ENCODE measurements at regions not wholly inside any gene's neighbourhood (a gene's known extent, or its start where the extent isn't known, plus 50 kb on each side); places are given as distances from the start of the nearest gene placed in this dataset.
A peak's percentile ranks its signal among the peaks of the same experiment; 100 is the strongest.

DNA sequence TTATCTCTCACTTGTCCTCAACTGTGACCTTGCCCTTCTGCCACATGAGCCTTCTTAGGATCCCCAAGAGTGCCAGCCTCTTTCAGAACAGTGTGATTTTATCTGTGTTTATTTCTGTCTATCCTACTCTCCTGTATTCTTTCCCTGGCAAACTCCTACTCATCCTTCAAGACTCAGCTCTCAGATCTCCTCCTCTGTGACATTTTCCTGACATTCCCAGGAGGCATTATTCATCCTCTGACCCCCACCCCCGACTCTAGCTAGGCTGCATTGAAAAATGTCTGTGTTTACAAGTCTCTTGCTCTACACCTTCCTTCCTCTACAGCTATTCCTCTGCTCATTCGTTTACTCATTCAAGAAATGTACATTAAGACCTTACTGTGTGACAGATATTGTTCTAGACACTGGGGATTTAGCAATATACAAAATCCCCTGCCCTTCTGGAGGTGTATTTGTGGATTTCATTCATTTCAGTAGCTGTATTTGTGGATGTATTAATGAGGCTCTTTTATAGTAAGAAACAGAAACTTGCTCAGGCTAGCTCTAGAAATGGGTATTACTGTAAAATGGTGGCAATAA lies 61.4 kb upstream of the COMTD1 start:
- no peak for ATAC-seq
- H3K4me1 ChIP-seq: peaks cover 5 to 42% (median 9%) of the 10 kb centered on the region in 3 donors
- no peak for TF ChIP-seq EP300 (IDR thresholded peaks at IDR 0.05)
- TF ChIP-seq POLR2AphosphoS5 (IDR thresholded peaks at IDR 0.05): no peak
- no peak for TF ChIP-seq POLR2A (IDR thresholded peaks at IDR 0.05)
- TF ChIP-seq, protein P1, sequence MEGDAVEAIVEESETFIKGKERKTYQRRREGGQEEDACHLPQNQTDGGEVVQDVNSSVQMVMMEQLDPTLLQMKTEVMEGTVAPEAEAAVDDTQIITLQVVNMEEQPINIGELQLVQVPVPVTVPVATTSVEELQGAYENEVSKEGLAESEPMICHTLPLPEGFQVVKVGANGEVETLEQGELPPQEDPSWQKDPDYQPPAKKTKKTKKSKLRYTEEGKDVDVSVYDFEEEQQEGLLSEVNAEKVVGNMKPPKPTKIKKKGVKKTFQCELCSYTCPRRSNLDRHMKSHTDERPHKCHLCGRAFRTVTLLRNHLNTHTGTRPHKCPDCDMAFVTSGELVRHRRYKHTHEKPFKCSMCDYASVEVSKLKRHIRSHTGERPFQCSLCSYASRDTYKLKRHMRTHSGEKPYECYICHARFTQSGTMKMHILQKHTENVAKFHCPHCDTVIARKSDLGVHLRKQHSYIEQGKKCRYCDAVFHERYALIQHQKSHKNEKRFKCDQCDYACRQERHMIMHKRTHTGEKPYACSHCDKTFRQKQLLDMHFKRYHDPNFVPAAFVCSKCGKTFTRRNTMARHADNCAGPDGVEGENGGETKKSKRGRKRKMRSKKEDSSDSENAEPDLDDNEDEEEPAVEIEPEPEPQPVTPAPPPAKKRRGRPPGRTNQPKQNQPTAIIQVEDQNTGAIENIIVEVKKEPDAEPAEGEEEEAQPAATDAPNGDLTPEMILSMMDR (IDR thresholded peaks at IDR 0.05): no peak
- H3K27ac ChIP-seq: peak overlapping the region in 3 of 4 donors; percentile 89 to 96 (median 90)
- H3K9me3 ChIP-seq: peaks cover 0 to 8% (median 0%) of the 10 kb centered on the region in 3 donors
- no peaks in the 10 kb centered on the region for H3K36me3 ChIP-seq
- no peaks in the 10 kb centered on the region for H3K27me3 ChIP-seq
- 28 to 40% methylated on average over 2 of the region's 2 CpGs for WGBS, 2 donors (ENCODE audit: low coverage in 1 of 2)
- no peak overlapping the region for H3K4me3 ChIP-seq

DNA sequence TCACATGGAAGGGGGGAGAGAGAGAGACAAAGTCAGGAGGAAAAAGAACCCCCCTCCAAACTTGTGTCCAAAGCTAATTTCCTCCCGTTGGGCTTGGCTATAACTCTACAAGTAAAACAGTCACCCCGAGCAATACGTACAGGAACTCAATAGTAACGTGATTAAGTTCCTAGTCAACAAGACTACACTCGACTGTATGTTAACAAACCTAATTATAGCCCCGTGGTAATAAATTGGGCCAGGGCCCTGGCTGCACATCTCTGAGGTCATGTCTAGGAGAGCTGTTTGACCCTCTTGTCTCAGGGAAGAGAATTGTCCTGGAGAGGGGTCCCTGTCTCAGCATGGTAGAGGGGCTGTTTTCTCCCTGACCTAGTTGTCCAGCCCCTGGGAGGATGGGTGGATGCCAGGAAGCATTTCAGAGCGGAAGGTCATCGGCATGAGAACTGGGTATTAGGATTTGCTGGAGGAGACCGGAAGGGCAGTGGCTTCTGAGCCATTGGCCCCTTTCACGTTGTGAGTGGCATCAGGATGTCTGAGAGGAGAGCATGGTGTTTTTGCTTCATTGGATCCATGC lies 60.2 kb upstream of the COMTD1 start:
- WGBS, 2 donors (ENCODE audit: low coverage in 1 of 2): 19 to 25% methylated on average over 8 to 10 of the region's 10 CpGs
- H3K4me3 ChIP-seq: peak overlapping the region; percentile 46 to 69
- peak; percentile 2 for ATAC-seq
- H3K9me3 ChIP-seq: peaks cover 0 to 4% (median 0%) of the 10 kb centered on the region in 3 donors
- H3K4me1 ChIP-seq: peaks cover 5 to 42% (median 9%) of the 10 kb centered on the region in 3 donors
- TF ChIP-seq POLR2AphosphoS5 (IDR thresholded peaks at IDR 0.05): no peak
- no peak for TF ChIP-seq EP300 (IDR thresholded peaks at IDR 0.05)
- no peak for TF ChIP-seq POLR2A (IDR thresholded peaks at IDR 0.05)
- TF ChIP-seq, protein P1 (IDR thresholded peaks at IDR 0.05): no peak
- peak overlapping the region; percentile 78 to 96 (median 90) for H3K27ac ChIP-seq
- no peaks in the 10 kb centered on the region for H3K27me3 ChIP-seq
- no peaks in the 10 kb centered on the region for H3K36me3 ChIP-seq

DNA sequence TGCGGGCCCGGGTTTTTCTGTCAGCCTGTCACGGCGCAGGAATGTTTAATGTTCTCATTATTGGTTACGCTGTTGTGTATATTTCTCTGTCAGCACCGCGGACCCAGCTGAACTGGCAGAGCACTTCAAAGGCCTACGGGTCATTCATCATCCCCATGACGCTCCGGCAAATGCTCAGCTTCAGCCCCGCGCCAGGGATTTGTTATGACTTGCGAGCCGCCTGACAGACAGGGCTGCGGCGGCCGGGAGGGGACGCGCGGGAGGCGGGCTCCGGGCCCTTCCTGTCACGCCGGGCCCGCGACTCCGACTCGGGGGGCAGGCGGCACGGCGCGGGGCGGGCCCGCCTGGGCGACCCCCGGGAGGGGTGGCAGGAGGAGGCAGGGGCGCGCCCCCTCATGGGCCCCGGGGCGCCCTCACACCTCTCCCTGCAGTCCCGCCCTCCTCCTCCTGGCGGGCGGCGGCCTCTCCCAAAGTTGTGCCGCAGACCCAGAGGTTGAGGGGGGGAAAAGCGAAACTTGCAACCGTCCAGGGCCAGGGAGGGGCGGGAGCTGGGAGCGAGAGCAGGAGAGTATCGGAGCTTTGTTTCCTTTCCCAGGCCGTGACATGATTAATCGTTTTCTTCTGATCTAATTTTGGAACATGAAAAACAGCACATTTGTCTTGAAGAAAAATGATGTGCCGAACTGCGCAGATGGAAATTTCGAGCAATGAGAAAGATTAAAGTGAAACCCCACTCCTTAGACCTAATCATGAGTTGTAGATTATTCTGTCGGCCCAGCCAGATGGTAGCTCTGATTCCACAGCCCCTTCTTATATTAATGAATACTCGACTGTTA lies 59.3 kb upstream of the COMTD1 start:
- 0% methylated on average over 11 to 14 of the region's 57 CpGs for WGBS, 2 donors (ENCODE audit: low coverage in 1 of 2)
- TF ChIP-seq EP300 (IDR thresholded peaks at IDR 0.05) (no peak), POLR2A (IDR thresholded peaks at IDR 0.05) (peak in 1 of 2 donors; percentile 49), POLR2AphosphoS5 (IDR thresholded peaks at IDR 0.05) (peak; percentile 92)
- TF ChIP-seq, protein P1 (IDR thresholded peaks at IDR 0.05): peak in 3 of 4 experiments; percentile 40 to 75 (median 58)
- H3K27me3 ChIP-seq: no peaks in the 10 kb centered on the region
- H3K4me3 ChIP-seq: peak overlapping the region; percentile 46 to 69
- no peaks in the 10 kb centered on the region for H3K36me3 ChIP-seq
- ATAC-seq: peak; percentile 93
- H3K4me1 ChIP-seq: peaks cover 5 to 42% (median 9%) of the 10 kb centered on the region in 3 donors
- H3K27ac ChIP-seq: peak overlapping the region; percentile 78 to 96 (median 90)
- peaks cover 0 to 8% (median 0%) of the 10 kb centered on the region in 3 donors for H3K9me3 ChIP-seq

DNA sequence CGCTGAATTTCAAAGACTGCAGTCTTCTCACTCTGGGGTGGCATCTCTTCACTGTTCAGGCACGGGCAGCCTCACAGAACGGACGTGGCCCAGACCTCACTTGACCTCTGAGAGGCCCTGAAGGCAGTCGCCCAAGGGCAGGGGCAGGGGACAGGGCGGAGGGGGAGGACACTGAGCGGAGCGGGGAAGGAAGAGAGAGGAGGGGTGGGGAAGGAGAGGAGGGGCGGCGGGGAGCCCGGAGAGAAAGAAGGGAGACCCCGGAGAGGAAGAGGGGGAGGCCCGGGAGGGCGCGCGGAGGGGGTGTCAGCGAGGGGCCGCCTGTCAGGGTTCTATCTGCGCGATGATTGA lies 58.7 kb upstream of the COMTD1 start:
- Histone ChIP-seq H3K9me3 (peaks cover 0 to 6% (median 0%) of the 10 kb centered on the region in 3 donors), H3K27ac (peak overlapping the region; percentile 78 to 96 (median 90)), H3K36me3 (no peaks in the 10 kb centered on the region), H3K27me3 (no peaks in the 10 kb centered on the region), H3K4me1 (peaks cover 5 to 42% (median 9%) of the 10 kb centered on the region in 3 donors), H3K4me3 (peak overlapping the region; percentile 46 to 69)
- WGBS, 2 donors (ENCODE audit: low coverage in 1 of 2): 0 to 2% methylated on average over 2 to 14 of the region's 20 CpGs
- TF ChIP-seq EP300 (IDR thresholded peaks at IDR 0.05) (no peak), POLR2A (IDR thresholded peaks at IDR 0.05) (no peak), POLR2AphosphoS5 (IDR thresholded peaks at IDR 0.05) (no peak)
- TF ChIP-seq, protein P1 (IDR thresholded peaks at IDR 0.05): no peak
- ATAC-seq: peak; percentile 56
